Endothelial cell of umbilical vein (primary cell): ENCODE measurements at regions not wholly inside any gene's neighbourhood (a gene's known extent, or its start where the extent isn't known, plus 50 kb on each side); places are given as distances from the start of the nearest gene placed in this dataset.

ENCODE experiments used
- BruUV-seq: library from RNA; stranded (reverse); fragments of 400-500 nt; replicated peaks from 2 replicates; lab custom pipeline; 2021; lab: Mats Ljungman, UMichigan
- CTCF ChIA-PET: fragments of 300-600, 350-600 bp; sonication (Branson Sonifier 250); formaldehyde crosslinking; loops from one replicate; lab custom pipeline; 2021; ENCODE audit warnings: antibody characterized with exemption, inconsistent platforms; lab: Charles Lee
- POLR2A ChIA-PET: fragments of 300-600, 350-600 bp; sonication (Branson Sonifier 250); formaldehyde crosslinking; loops from one replicate; lab custom pipeline; 2021; ENCODE audit warnings: antibody characterized with exemption, inconsistent platforms; lab: Charles Lee
- DNase-seq: peaks from one replicate; pipeline ENCODE4 v3.0.0-alpha.2; 2011; ENCODE audit warnings: low read depth, low spot score
- FAIRE-seq: peaks from 2 replicates; lab custom pipeline; 2011; peaks lifted over from hg19 to GRCh38; lab: Jason Lieb, UNC
- H2AFZ ChIP-seq: 2 replicates; pipeline ENCODE4 v1.6.0; 2012; ENCODE audit warnings: low read depth, low read length, control low read depth, inconsistent platforms
- H3K27ac ChIP-seq: 2 replicates; pipeline ENCODE4 v1.5.1; 2011; ENCODE audit warnings: low read depth, mild to moderate bottlenecking, control low read depth, low read length, moderate library complexity; ENCODE audit not compliant: insufficient read depth
- H3K27me3 ChIP-seq, 2 experiments: 2 replicates each; pipeline versions ENCODE4 v1.6.0 to v1.6.1; 2011; ENCODE audit warnings: low read length in 2 of 2, mixed read lengths in 1 of 2; ENCODE audit not compliant: control insufficient read depth in 2 of 2, insufficient read depth in 2 of 2
- H3K36me3 ChIP-seq, 2 experiments: 2 replicates in 1 of 2; 3 replicates in 1 of 2; pipeline ENCODE4 v1.5.1; 2011; ENCODE audit warnings: low read length in 2 of 2, mild to moderate bottlenecking in 1 of 2, moderate library complexity in 1 of 2; ENCODE audit not compliant: control insufficient read depth in 2 of 2, insufficient read depth in 2 of 2; ENCODE audit errors: extremely low read depth in 1 of 2
- H3K4me1 ChIP-seq: 3 replicates; pipeline ENCODE4 v1.5.1; 2011; ENCODE audit warnings: mild to moderate bottlenecking, low read length; ENCODE audit not compliant: control insufficient read depth, insufficient read depth; ENCODE audit errors: extremely low read depth
- H3K4me2 ChIP-seq: 2 replicates; pipeline ENCODE4 v1.6.1; 2011; ENCODE audit warnings: low read length, control low read depth, mixed read lengths; ENCODE audit not compliant: insufficient read depth
- H3K4me3 ChIP-seq, 3 experiments: fragments of 200-600 bp in 1 of 3; sonication (generic), shearing (Covaris generic) in 1 of 3; replicated peaks in 1 of 3; 2 replicates each; pipeline ENCODE4 v1.5.1; 2011 to 2016; ENCODE audit warnings: control low read depth in 3 of 3, low read length in 3 of 3, mild to moderate bottlenecking in 2 of 3, inconsistent platforms in 1 of 3, low read depth in 1 of 3, moderate library complexity in 1 of 3; ENCODE audit not compliant: insufficient read depth in 1 of 3
- H3K79me2 ChIP-seq: 2 replicates; pipeline ENCODE4 v1.6.0; 2012; ENCODE audit warnings: low read length, inconsistent platforms; ENCODE audit not compliant: control insufficient read depth, insufficient read depth
- H3K9ac ChIP-seq: replicated peaks from 2 replicates; pipeline ENCODE3; 2011; ENCODE audit warnings: low read length, control low read depth; ENCODE audit not compliant: insufficient read depth; ENCODE audit errors: extremely low read depth
- H3K9me1 ChIP-seq: replicated peaks from 3 replicates; pipeline ENCODE4 v1.6.0; 2011; ENCODE audit warnings: mild to moderate bottlenecking, low read length; ENCODE audit not compliant: control insufficient read depth, insufficient read depth; ENCODE audit errors: extremely low read depth
- H3K9me3 ChIP-seq: replicated peaks from 2 replicates; pipeline ENCODE4 v1.5.1; 2012; ENCODE audit warnings: low read length, inconsistent platforms; ENCODE audit not compliant: control insufficient read depth, insufficient read depth
- H4K20me1 ChIP-seq: replicated peaks from 2 replicates; pipeline ENCODE3; 2011; ENCODE audit warnings: mild to moderate bottlenecking, low read length; ENCODE audit not compliant: control insufficient read depth, insufficient read depth; ENCODE audit errors: extremely low read depth
- CTCF ChIP-seq, 2 donors: IDR thresholded peaks; 1 replicate in 1 of 2; 2 replicates in 1 of 2; pipeline ENCODE4 v1.5.1; 2011; ENCODE audit warnings: low read length in 2 of 2, mild to moderate bottlenecking in 2 of 2, moderate library complexity in 2 of 2, control low read depth in 1 of 2, inconsistent platforms in 1 of 2, low read depth in 1 of 2; ENCODE audit not compliant: insufficient read depth in 1 of 2; ENCODE audit errors: extremely low read depth in 1 of 2
- EZH2 ChIP-seq: IDR thresholded peaks from 2 replicates; pipeline ENCODE4 v1.6.1; 2012; ENCODE audit warnings: borderline replicate concordance, low read depth, mild to moderate bottlenecking, moderate library complexity, low read length, inconsistent platforms; ENCODE audit not compliant: severe bottlenecking
- FOS ChIP-seq: IDR thresholded peaks from 2 replicates; pipeline ENCODE4 v1.6.1; 2011; ENCODE audit warnings: mild to moderate bottlenecking, low read length, moderate library complexity, borderline replicate concordance; ENCODE audit not compliant: insufficient read depth
- GATA2 ChIP-seq: IDR thresholded peaks from 2 replicates; pipeline ENCODE4 v1.7.0; 2011; ENCODE audit warnings: low read depth, mild to moderate bottlenecking, moderate library complexity, mixed read lengths, low read length; ENCODE audit not compliant: insufficient read length, insufficient read depth
- JUN ChIP-seq: IDR thresholded peaks from 2 replicates; pipeline ENCODE4 v1.6.1; 2011; ENCODE audit warnings: borderline replicate concordance, low read depth; ENCODE audit not compliant: insufficient read length, insufficient read depth
- MAX ChIP-seq: IDR thresholded peaks from 2 replicates; pipeline ENCODE4 v1.6.1; 2011; ENCODE audit not compliant: insufficient read depth, insufficient read length
- MYC ChIP-seq: IDR thresholded peaks from one replicate; pipeline ENCODE4 v1.6.1; 2011; ENCODE audit warnings: mild to moderate bottlenecking, low read depth, low read length
- POLR2A ChIP-seq: IDR thresholded peaks from 2 replicates; pipeline ENCODE4 v1.6.1; 2012; ENCODE audit warnings: low read depth, mild to moderate bottlenecking, control low read depth, low read length
- POLR2AphosphoS5 ChIP-seq: IDR thresholded peaks from 2 replicates; pipeline ENCODE4 v1.6.1; 2012; ENCODE audit warnings: low read depth, mild to moderate bottlenecking, control low read depth, low read length, moderate library complexity; ENCODE audit not compliant: insufficient read depth
- dilution Hi-C: fragments of 300-500 bp; cut with MboI; formaldehyde crosslinking; loops from one replicate; pipeline ENCODE4 v1.15.0; 2019; ENCODE audit warnings: low sequenced_read_pairs; ENCODE audit not compliant: extremely low pct_ligation_motif_present
- intact Hi-C: fragments of 100-400 bp; cut with micrococcal nuclease; formaldehyde crosslinking; loops from one replicate; pipeline ENCODE4 v1.10.0; 2022

- H3K4me3 ChIP-seq, result no peak overlapping the region
- DNase-seq, result peak; percentile 44
- H2AFZ ChIP-seq, result peak overlapping the region; percentile 57
- peak; percentile 73 for FAIRE-seq
- ChIA-PET CTCF (interaction anchor here (1.9 kb wide), 1 partner anchor 40 kb away, joined by 6 read pairs; no protein-coding TSS in a partner anchor), POLR2A (no interaction called here)
- peak overlapping the region; percentile 43 for H3K27ac ChIP-seq
- H3K36me3 ChIP-seq, result no peaks in the 10 kb centered on the region
- peak overlapping the region; percentile 59 for H3K4me2 ChIP-seq
- H3K9ac ChIP-seq, result no peak overlapping the region
- dilution Hi-C loops (no loop called here), intact Hi-C loops (loop anchor here (5.0 to 10.0 kb wide), 2 partner anchors 175 to 413 kb away; no protein-coding TSS in a partner anchor)
- peaks cover 51% of the 10 kb centered on the region for H3K4me1 ChIP-seq
- H3K9me1 ChIP-seq, result no peaks in the 10 kb centered on the region
- H3K79me2 ChIP-seq, result no peaks in the 10 kb centered on the region
- BruUV-seq, result no TSS peak
- H3K27me3 ChIP-seq, result no peaks in the 10 kb centered on the region
- H3K9me3 ChIP-seq, result no peaks in the 10 kb centered on the region
- no peaks in the 10 kb centered on the region for H4K20me1 ChIP-seq
- TF ChIP-seq MAX (no peak), CTCF (IDR thresholded peaks at IDR 0.05; ENCODE audit: extremely low read depth in 1 of 2, insufficient read depth in 1 of 2, low read depth in 1 of 2, low read length in 2 of 2) (no peak), POLR2AphosphoS5 (peak; percentile 53), GATA2 (no peak), POLR2A (no peak), EZH2 (no peak), FOS (peak; percentile 43), JUN (no peak), MYC (no peak)
These were observed 671.6 kb downstream of the DIAPH3 start for GRCh38 chr13:59492030-59492636.
